Endodermal cell (in vitro differentiated cells): ENCODE measurements at regions not wholly inside any gene's neighbourhood (a gene's known extent, or its start where the extent isn't known, plus 50 kb on each side); places are given as distances from the start of the nearest gene placed in this dataset.

Source experiments
- DNase-seq: peaks from one replicate; pipeline ENCODE4 v3.0.0-alpha.2; 2017
- H3K27ac ChIP-seq: 2 replicates; pipeline ENCODE4 v1.5.1; 2013; ENCODE audit warnings: mild to moderate bottlenecking, low read depth, low read length, moderate library complexity
- H3K27me3 ChIP-seq: 2 replicates; pipeline ENCODE4 v1.6.1; 2013; ENCODE audit warnings: mild to moderate bottlenecking, low read length, moderate library complexity; ENCODE audit not compliant: insufficient read depth, control insufficient read depth, poor library complexity, severe bottlenecking
- H3K36me3 ChIP-seq: 2 replicates; pipeline ENCODE4 v1.7.0; 2013; ENCODE audit warnings: mild to moderate bottlenecking, low read length, moderate library complexity; ENCODE audit not compliant: control insufficient read depth, insufficient read depth
- H3K4me1 ChIP-seq: one replicate; pipeline ENCODE4 v1.7.0; 2013; ENCODE audit warnings: low read length; ENCODE audit not compliant: control insufficient read depth, insufficient read depth
- H3K4me3 ChIP-seq: 2 replicates; pipeline ENCODE4 v1.5.1; 2013; ENCODE audit warnings: mild to moderate bottlenecking, low read length, moderate library complexity
- H3K9ac ChIP-seq: 2 replicates; pipeline ENCODE4 v1.6.1; 2013; ENCODE audit warnings: mild to moderate bottlenecking, low read length, moderate library complexity; ENCODE audit not compliant: poor library complexity, severe bottlenecking; ENCODE audit errors: extremely low read depth
- H3K9me3 ChIP-seq: 2 replicates; pipeline ENCODE4 v1.6.1; 2013; ENCODE audit warnings: mild to moderate bottlenecking, low read length, moderate library complexity; ENCODE audit not compliant: control insufficient read depth
- H3K27ac Mint-ChIP-seq: 2 replicates; pipeline ENCODE4 v1.8.0; 2020; ENCODE audit warnings: mixed read lengths
- H3K27me3 Mint-ChIP-seq: 2 replicates; pipeline ENCODE4 v1.8.0; 2021; ENCODE audit warnings: mild to moderate bottlenecking, mixed read lengths; ENCODE audit not compliant: insufficient read depth
- H3K36me3 Mint-ChIP-seq: 2 replicates; pipeline ENCODE4 v1.8.0; 2020; ENCODE audit warnings: low read depth, mixed read lengths
- H3K4me1 Mint-ChIP-seq: 2 replicates; pipeline ENCODE4 v1.8.0; 2020; ENCODE audit warnings: mixed read lengths
- H3K4me3 Mint-ChIP-seq: 2 replicates; pipeline ENCODE4 v1.8.0; 2020; ENCODE audit warnings: mild to moderate bottlenecking, moderate library complexity, mixed read lengths
- H3K9me3 Mint-ChIP-seq: 2 replicates; pipeline ENCODE4 v1.8.0; 2020; ENCODE audit warnings: mild to moderate bottlenecking, mixed read lengths
- WGBS, 2 experiments: methylation state at CpG; one replicate each; pipeline versions ENCODE4 v1.1.5 to v1.1.7; 2013; ENCODE audit warnings: missing lambda C conversion rate in 2 of 2, mixed read lengths in 1 of 2; ENCODE audit not compliant: insufficient coverage in 1 of 2, insufficient read length in 1 of 2; 5-methylcytosine and 5-hydroxymethylcytosine counted together
- TF ChIP-seq, protein P1 (sequence below): fragments of 200-600 bp; sonication (generic); conservative IDR thresholded peaks from 2 replicates; pipeline ENCODE4 v1.5.0; 2021; ENCODE audit warnings: antibody characterized with exemption, mild to moderate bottlenecking

GRCh38 chr9:81076131-81076530 is 613.2 kb downstream of the TLE1 start:
- H3K4me3 ChIP-seq, result no peak overlapping the region
- H3K36me3 Mint-ChIP-seq, result no peaks in the 10 kb centered on the region
- H3K4me1 Mint-ChIP-seq, result no peaks in the 10 kb centered on the region
- TF ChIP-seq, protein P1, sequence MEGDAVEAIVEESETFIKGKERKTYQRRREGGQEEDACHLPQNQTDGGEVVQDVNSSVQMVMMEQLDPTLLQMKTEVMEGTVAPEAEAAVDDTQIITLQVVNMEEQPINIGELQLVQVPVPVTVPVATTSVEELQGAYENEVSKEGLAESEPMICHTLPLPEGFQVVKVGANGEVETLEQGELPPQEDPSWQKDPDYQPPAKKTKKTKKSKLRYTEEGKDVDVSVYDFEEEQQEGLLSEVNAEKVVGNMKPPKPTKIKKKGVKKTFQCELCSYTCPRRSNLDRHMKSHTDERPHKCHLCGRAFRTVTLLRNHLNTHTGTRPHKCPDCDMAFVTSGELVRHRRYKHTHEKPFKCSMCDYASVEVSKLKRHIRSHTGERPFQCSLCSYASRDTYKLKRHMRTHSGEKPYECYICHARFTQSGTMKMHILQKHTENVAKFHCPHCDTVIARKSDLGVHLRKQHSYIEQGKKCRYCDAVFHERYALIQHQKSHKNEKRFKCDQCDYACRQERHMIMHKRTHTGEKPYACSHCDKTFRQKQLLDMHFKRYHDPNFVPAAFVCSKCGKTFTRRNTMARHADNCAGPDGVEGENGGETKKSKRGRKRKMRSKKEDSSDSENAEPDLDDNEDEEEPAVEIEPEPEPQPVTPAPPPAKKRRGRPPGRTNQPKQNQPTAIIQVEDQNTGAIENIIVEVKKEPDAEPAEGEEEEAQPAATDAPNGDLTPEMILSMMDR, result no peak
- H3K27me3 ChIP-seq, result no peaks in the 10 kb centered on the region
- H3K36me3 ChIP-seq, result no peaks in the 10 kb centered on the region
- H3K4me3 Mint-ChIP-seq, result no peak overlapping the region
- H3K9me3 Mint-ChIP-seq, result no peaks in the 10 kb centered on the region
- peaks cover 5% of the 10 kb centered on the region for H3K4me1 ChIP-seq
- WGBS, 2 experiments, result 91 to 100% methylated on average over 2 of the region's 2 CpGs
- no peak overlapping the region for H3K27ac Mint-ChIP-seq
- H3K27ac ChIP-seq, result no peak overlapping the region
- no peak for DNase-seq
- no peak overlapping the region for H3K9ac ChIP-seq
- no peaks in the 10 kb centered on the region for H3K9me3 ChIP-seq
- H3K27me3 Mint-ChIP-seq, result no peaks in the 10 kb centered on the region

DNA sequence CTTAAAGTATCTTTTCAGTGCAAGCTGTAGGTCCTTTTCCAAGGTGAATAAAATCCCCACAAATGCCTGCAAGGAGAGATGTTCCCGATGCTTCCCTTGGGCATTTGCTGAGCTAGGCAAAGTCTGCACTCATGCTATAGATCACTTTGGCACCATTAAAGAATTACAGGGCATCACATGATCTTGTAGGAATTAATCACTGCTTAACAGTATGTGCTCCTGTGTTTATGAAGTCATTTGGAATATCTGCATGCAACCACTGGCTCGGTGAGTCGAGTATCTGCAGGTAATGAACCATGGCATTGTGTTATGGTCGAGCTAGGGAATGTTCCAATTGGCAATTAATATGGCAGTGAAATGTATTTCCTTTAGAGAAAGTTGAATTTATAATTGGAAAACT is 615.1 kb downstream of the TLE1 start:
- Histone ChIP-seq H3K9ac (no peak overlapping the region), H3K4me1 (peaks cover 5% of the 10 kb centered on the region), H3K27me3 (no peaks in the 10 kb centered on the region), H3K36me3 (no peaks in the 10 kb centered on the region), H3K9me3 (no peaks in the 10 kb centered on the region), H3K4me3 (no peak overlapping the region), H3K27ac (no peak overlapping the region)
- no peaks in the 10 kb centered on the region for H3K36me3 Mint-ChIP-seq
- H3K27ac Mint-ChIP-seq, result no peak overlapping the region
- H3K4me3 Mint-ChIP-seq, result no peak overlapping the region
- no peaks in the 10 kb centered on the region for H3K27me3 Mint-ChIP-seq
- WGBS, 2 experiments, result 82 to 86% methylated on average over 3 to 4 of the region's 4 CpGs
- H3K9me3 Mint-ChIP-seq, result no peaks in the 10 kb centered on the region
- DNase-seq, result no peak
- no peaks in the 10 kb centered on the region for H3K4me1 Mint-ChIP-seq
- TF ChIP-seq, protein P1, result no peak

DNA sequence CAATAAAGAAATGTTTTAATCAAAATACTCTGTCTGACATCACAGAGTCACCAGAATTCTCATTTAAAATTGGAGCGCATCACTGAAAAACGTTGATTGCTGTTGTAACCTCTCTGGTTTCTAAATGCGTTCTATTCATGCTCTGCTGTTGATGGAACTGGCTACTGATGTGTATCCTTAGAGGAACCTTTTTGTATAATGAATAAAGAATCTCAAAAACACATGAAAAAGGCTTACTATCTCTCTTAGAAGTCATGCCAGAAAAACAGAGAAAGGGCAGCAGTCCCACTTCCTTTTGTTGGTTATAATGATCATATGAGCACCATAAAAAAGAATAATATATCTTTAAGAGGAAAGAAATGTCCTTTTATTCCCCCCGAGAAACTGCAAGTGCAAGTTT is 615.5 kb downstream of the TLE1 start:
- Mint-ChIP-seq H3K4me3 (no peak overlapping the region), H3K27me3 (no peaks in the 10 kb centered on the region), H3K4me1 (no peaks in the 10 kb centered on the region), H3K9me3 (no peaks in the 10 kb centered on the region), H3K36me3 (no peaks in the 10 kb centered on the region), H3K27ac (no peak overlapping the region)
- H3K36me3 ChIP-seq, result no peaks in the 10 kb centered on the region
- no peak overlapping the region for H3K4me3 ChIP-seq
- H3K27ac ChIP-seq, result no peak overlapping the region
- 95 to 96% methylated on average over 3 to 4 of the region's 4 CpGs for WGBS, 2 experiments
- H3K9me3 ChIP-seq, result no peaks in the 10 kb centered on the region
- H3K4me1 ChIP-seq, result peaks cover 5% of the 10 kb centered on the region
- no peak for DNase-seq
- TF ChIP-seq, protein P1, result no peak
- H3K9ac ChIP-seq, result no peak overlapping the region
- H3K27me3 ChIP-seq, result no peaks in the 10 kb centered on the region
